ENCODE measurements at regions not wholly inside any gene's neighbourhood (a gene's known extent, or its start where the extent isn't known, plus 50 kb on each side); places are given as distances from the start of the nearest gene placed in this dataset.

DNA sequence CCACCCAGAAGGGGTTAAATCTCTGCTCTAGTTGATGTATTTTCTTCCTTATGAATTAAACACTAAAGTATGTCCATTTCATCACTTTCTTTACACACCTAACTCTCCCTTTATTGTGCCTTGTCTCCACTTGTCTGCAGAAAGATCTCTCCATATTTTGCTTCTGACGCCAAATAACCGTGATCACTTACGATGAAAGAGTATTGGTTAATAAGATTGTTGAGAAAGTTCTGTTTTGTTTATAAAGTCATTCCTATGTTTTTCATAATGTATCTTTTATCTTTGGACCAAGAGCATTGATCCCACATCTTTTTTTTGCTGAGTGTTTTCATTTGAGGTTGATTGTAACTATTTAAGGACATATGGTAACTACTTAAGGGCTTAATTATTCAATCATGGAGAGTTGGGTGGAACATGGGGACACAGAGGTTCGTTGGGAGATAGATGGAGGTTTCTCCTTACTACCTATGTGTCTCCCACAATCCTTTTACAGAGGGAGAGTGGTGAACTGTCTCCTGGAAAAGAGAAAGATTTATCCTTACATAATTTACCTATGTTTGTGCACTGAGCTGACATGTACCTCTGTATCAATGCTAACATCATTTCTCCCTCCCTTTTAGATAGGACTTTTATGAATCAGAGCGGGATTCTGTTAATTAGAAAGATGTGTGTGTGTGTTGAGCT is 120.7 kb upstream of the SLC38A2 start:
- H3K79me2 ChIP-seq (ENCODE audit: control insufficient read depth, insufficient read depth, low read length, unreplicated experiment) = no peaks in the 10 kb centered on the region
- H3K27ac ChIP-seq (ENCODE audit: low read depth, low read length) = peak overlapping the region; percentile 91
- peak overlapping the region; percentile 12; the same call in 1 of the 2 replicates for H3K4me3 ChIP-seq (ENCODE audit: low read depth, low read length)
- 0 out of 2 replicates have a peak, but pooled peaks cover 2% of the 10 kb centered on the region for H3K36me3 ChIP-seq (ENCODE audit: insufficient read depth, low read length)
- H3K27me3 ChIP-seq (ENCODE audit: insufficient read depth, low read length) = no peaks in the 10 kb centered on the region
- no peak overlapping the region for H2AFZ ChIP-seq (ENCODE audit: low read length, unreplicated experiment)
- H3K4me1 ChIP-seq (ENCODE audit: control insufficient read depth, insufficient read depth, low read length, unreplicated experiment) = peaks cover 61% of the 10 kb centered on the region

DNA sequence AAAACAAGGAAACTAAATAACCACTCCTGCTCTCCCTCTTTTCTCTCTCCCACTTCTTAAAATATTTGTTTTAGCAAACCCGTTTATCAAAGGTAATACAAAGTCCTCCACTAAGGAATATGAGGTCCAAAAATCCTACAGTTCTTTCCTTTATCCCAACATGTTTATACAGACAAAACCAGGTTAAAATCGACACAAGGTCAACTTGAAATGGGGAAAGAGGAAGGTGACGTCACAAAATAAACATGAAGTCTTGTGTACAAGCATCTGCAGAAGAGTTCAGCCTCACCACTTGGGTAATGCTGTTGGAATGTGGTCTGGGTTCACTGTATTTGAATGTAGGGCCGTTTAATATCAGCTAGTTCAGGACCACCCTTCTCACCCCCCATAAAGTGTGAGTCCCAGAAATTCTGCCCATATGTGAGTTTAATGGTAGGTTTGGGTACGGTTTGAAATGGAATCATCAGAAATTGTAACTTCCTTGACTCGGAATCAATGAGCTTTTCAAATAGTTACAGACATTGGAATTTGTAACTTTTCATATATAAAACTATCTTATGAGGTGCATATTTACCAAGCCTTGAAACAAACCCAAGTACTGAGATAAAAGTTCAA is 120.0 kb upstream of the SLC38A2 start:
- H3K79me2 ChIP-seq (ENCODE audit: control insufficient read depth, insufficient read depth, low read length, unreplicated experiment) = no peaks in the 10 kb centered on the region
- peak overlapping the region; percentile 91 for H3K27ac ChIP-seq (ENCODE audit: low read depth, low read length)
- H3K4me1 ChIP-seq (ENCODE audit: control insufficient read depth, insufficient read depth, low read length, unreplicated experiment) = peaks cover 61% of the 10 kb centered on the region
- H3K27me3 ChIP-seq (ENCODE audit: insufficient read depth, low read length) = no peaks in the 10 kb centered on the region
- peak overlapping the region; percentile 17 for H2AFZ ChIP-seq (ENCODE audit: low read length, unreplicated experiment)
- H3K36me3 ChIP-seq (ENCODE audit: insufficient read depth, low read length) = no peaks in the 10 kb centered on the region
- peak overlapping the region; percentile 12; the same call in 1 of the 2 replicates for H3K4me3 ChIP-seq (ENCODE audit: low read depth, low read length)

DNA sequence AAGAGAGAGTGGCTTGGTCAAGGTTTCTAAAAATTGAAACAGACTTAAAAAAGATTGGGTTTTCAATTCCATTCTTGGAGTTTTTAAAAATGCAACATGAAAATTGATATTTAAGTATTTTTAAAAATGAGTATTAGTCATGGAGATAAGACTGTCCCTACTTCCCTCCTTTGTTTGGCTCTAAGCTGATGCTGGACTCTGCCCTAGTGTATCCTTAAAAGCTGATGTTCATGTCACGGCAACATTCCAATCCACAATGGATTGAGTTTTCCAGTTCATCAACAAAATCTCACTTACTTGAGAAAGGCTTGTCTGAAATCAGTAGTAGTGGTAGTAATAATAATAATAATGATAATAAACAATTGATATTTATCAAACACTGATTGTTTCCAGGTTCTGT is 119.0 kb upstream of the SLC38A2 start:
- Histone ChIP-seq H3K27ac (ENCODE audit: low read depth, low read length) (peak overlapping the region; percentile 91), H3K36me3 (ENCODE audit: insufficient read depth, low read length) (no peaks in the 10 kb centered on the region), H3K4me3 (ENCODE audit: low read depth, low read length) (no peak overlapping the region), H3K27me3 (ENCODE audit: insufficient read depth, low read length) (no peaks in the 10 kb centered on the region), H3K79me2 (ENCODE audit: control insufficient read depth, insufficient read depth, low read length, unreplicated experiment) (no peaks in the 10 kb centered on the region), H2AFZ (ENCODE audit: low read length, unreplicated experiment) (no peak overlapping the region), H3K4me1 (ENCODE audit: control insufficient read depth, insufficient read depth, low read length, unreplicated experiment) (peaks cover 61% of the 10 kb centered on the region)

DNA sequence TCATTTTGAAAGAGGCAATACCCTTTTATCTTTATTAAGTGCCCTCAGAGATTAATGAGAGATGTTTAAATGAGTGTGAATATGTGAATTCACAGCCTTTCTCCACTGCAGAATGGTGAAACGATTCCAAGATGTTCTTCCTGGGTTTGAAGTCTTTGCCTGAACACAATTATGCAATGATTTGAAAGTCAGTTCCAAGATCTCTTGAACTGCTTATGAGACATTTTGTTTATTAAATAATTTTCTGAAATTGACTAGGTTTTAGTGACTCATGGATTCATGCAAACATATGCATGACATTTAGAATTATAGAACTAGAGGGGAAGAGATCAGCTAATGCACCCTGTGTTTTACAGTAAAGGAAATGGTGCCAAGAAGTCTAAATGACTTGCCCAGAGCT is 118.1 kb upstream of the SLC38A2 start:
- Histone ChIP-seq H3K4me1 (ENCODE audit: control insufficient read depth, insufficient read depth, low read length, unreplicated experiment) (peaks cover 61% of the 10 kb centered on the region), H3K36me3 (ENCODE audit: insufficient read depth, low read length) (no peaks in the 10 kb centered on the region), H3K79me2 (ENCODE audit: control insufficient read depth, insufficient read depth, low read length, unreplicated experiment) (no peaks in the 10 kb centered on the region), H2AFZ (ENCODE audit: low read length, unreplicated experiment) (no peak overlapping the region), H3K4me3 (ENCODE audit: low read depth, low read length) (no peak overlapping the region), H3K27ac (ENCODE audit: low read depth, low read length) (peak overlapping the region; percentile 91), H3K27me3 (ENCODE audit: insufficient read depth, low read length) (no peaks in the 10 kb centered on the region)

DNA sequence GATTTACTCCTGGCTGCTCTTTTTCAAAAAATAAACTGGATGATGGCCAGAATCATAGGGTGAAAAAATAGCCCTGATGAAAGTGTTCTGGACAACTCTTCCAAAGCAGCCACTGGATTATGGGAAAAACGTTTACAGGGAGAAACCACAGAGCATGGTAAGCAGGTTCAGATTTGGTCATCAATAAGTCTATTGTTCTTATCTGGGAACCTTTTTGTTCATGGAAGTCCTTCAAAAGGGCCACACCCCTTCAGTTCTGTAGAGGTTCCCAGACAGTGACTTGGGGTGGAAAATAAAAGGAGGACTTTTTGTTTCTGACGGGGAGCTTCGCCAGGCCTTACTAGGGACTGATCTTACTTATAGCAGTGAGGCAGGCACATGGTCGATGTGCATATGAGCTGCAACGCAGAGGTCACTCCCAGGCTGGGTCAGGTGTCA is 117.4 kb upstream of the SLC38A2 start:
- no peak overlapping the region for H3K4me3 ChIP-seq (ENCODE audit: low read depth, low read length)
- peaks cover 57% of the 10 kb centered on the region for H3K4me1 ChIP-seq (ENCODE audit: control insufficient read depth, insufficient read depth, low read length, unreplicated experiment)
- peak overlapping the region; percentile 91 for H3K27ac ChIP-seq (ENCODE audit: low read depth, low read length)
- no peaks in the 10 kb centered on the region for H3K79me2 ChIP-seq (ENCODE audit: control insufficient read depth, insufficient read depth, low read length, unreplicated experiment)
- H3K27me3 ChIP-seq (ENCODE audit: insufficient read depth, low read length) = no peaks in the 10 kb centered on the region
- H3K36me3 ChIP-seq (ENCODE audit: insufficient read depth, low read length) = no peaks in the 10 kb centered on the region
- no peak overlapping the region for H2AFZ ChIP-seq (ENCODE audit: low read length, unreplicated experiment)

DNA sequence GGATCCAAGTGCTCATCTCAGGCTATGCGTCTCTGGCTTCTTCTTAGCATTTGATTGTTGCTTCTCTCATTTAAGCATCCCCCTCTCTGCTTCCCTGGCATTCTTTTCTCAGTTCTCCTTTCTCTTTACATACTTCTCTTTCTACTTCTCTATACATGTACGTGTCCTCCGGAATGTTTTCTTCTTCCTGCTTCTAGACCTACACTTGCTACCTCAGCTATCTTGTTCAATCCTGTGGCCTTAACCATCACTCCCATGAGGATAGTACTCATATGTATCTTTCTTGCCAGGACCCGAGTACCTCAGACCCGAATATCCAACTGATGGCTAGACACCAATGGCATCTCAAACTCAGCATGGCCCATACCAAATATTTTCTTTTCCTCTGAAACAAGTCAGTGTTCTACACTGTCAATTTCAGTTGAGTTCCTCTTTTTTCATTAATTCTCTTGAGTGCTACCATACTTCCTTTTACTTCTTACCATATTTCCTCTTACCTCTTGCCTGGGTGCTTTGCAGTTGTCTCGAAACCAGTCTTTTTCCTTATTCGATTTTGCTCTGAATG is 115.1 kb upstream of the SLC38A2 start:
- no peak overlapping the region for H3K27ac ChIP-seq (ENCODE audit: low read depth, low read length)

DNA sequence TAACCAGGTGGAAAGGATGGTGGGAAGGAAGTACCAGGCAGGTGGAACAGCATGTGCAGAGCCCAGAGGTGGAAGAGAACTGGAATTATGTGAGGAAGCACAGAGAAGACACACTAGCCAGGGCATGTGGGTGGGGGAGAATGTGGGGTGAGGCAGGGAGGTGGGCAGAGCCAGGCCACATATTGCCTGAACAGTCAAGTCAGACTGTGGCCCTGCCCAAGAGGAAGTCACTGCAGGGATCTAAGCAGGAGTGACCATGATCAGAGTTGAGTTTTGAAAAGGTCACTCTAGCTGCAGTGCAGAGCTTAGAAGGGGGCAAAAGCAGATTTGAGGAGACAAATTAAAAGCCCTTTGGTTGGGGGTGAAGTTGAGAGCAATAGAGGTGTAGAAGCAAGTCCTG is 114.0 kb upstream of the SLC38A2 start:
- H3K27me3 ChIP-seq (ENCODE audit: insufficient read depth, low read length) = no peaks in the 10 kb centered on the region
- H3K27ac ChIP-seq (ENCODE audit: low read depth, low read length) = no peak overlapping the region
- H3K4me1 ChIP-seq (ENCODE audit: control insufficient read depth, insufficient read depth, low read length, unreplicated experiment) = peaks cover 45% of the 10 kb centered on the region
- H2AFZ ChIP-seq (ENCODE audit: low read length, unreplicated experiment) = no peak overlapping the region
- no peaks in the 10 kb centered on the region for H3K36me3 ChIP-seq (ENCODE audit: insufficient read depth, low read length)
- H3K4me3 ChIP-seq (ENCODE audit: low read depth, low read length) = no peak overlapping the region
- no peaks in the 10 kb centered on the region for H3K79me2 ChIP-seq (ENCODE audit: control insufficient read depth, insufficient read depth, low read length, unreplicated experiment)

More for the DNA sequence above, 115.1 kb upstream of the SLC38A2 start:
- no peaks in the 10 kb centered on the region for H3K36me3 ChIP-seq (ENCODE audit: insufficient read depth, low read length)
- H3K4me3 ChIP-seq (ENCODE audit: low read depth, low read length) = no peak overlapping the region
- H3K27me3 ChIP-seq (ENCODE audit: insufficient read depth, low read length) = no peaks in the 10 kb centered on the region
- H2AFZ ChIP-seq (ENCODE audit: low read length, unreplicated experiment) = no peak overlapping the region
- no peaks in the 10 kb centered on the region for H3K79me2 ChIP-seq (ENCODE audit: control insufficient read depth, insufficient read depth, low read length, unreplicated experiment)
- H3K4me1 ChIP-seq (ENCODE audit: control insufficient read depth, insufficient read depth, low read length, unreplicated experiment) = peaks cover 50% of the 10 kb centered on the region

DNA sequence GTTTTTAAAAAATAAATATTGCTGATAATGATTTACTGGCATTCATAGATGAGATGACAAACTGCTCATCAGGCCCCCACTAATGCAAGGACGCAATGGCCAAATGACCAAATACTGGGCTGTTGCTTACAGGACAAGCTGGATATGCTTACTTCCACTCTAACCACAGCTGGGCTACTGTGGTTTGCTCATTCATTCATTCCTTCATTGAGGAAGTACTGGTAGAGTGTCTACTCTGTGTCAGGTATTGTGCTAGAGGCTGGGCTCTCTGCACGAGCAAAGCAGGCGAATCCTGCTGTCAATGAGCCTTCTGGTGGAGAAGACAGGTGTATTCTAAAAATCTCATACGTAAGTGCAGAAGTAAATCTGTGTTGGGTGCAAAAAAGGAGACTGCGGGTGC is 113.3 kb upstream of the SLC38A2 start:
- H3K27ac ChIP-seq (ENCODE audit: low read depth, low read length) = no peak overlapping the region
- H3K79me2 ChIP-seq (ENCODE audit: control insufficient read depth, insufficient read depth, low read length, unreplicated experiment) = no peaks in the 10 kb centered on the region
- H3K27me3 ChIP-seq (ENCODE audit: insufficient read depth, low read length) = no peaks in the 10 kb centered on the region
- no peak overlapping the region for H3K4me3 ChIP-seq (ENCODE audit: low read depth, low read length)
- no peak overlapping the region for H2AFZ ChIP-seq (ENCODE audit: low read length, unreplicated experiment)
- no peaks in the 10 kb centered on the region for H3K36me3 ChIP-seq (ENCODE audit: insufficient read depth, low read length)
- peaks cover 40% of the 10 kb centered on the region for H3K4me1 ChIP-seq (ENCODE audit: control insufficient read depth, insufficient read depth, low read length, unreplicated experiment)

DNA sequence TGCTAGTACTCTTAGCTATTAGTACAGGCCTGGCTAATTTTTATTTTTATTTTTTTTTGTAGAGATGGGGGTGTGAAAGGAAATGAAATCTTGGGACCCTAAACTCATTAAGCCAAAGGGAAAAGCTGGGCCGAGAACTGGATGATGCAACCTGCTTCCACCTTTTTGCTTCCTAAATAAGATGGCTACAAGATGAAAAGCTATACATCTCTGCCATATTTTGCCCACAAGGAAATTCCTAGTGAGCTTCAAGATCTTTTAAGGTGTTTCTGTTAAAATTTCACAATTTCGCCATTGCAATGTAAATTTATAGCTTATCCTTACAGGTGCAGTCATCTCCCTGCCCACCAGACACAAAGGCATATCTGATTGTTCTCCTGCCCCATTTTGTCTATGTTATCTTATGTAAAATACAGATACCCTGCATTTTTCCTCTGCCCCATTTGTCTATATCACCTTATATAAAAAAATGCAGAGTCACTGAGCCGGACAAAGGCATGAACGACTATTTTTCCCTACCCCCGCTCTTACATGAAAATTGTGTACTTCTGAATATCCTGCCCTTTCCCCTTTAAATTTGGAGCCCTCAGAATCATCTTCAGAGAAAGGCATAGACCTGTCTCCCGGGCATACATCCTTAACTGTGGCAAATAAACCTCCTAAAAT is 112.0 kb upstream of the SLC38A2 start:
- Histone ChIP-seq H3K27ac (ENCODE audit: low read depth, low read length) (no peak overlapping the region; the same call in 1 of the 2 replicates), H3K79me2 (ENCODE audit: control insufficient read depth, insufficient read depth, low read length, unreplicated experiment) (no peaks in the 10 kb centered on the region), H3K27me3 (ENCODE audit: insufficient read depth, low read length) (no peaks in the 10 kb centered on the region)

DNA sequence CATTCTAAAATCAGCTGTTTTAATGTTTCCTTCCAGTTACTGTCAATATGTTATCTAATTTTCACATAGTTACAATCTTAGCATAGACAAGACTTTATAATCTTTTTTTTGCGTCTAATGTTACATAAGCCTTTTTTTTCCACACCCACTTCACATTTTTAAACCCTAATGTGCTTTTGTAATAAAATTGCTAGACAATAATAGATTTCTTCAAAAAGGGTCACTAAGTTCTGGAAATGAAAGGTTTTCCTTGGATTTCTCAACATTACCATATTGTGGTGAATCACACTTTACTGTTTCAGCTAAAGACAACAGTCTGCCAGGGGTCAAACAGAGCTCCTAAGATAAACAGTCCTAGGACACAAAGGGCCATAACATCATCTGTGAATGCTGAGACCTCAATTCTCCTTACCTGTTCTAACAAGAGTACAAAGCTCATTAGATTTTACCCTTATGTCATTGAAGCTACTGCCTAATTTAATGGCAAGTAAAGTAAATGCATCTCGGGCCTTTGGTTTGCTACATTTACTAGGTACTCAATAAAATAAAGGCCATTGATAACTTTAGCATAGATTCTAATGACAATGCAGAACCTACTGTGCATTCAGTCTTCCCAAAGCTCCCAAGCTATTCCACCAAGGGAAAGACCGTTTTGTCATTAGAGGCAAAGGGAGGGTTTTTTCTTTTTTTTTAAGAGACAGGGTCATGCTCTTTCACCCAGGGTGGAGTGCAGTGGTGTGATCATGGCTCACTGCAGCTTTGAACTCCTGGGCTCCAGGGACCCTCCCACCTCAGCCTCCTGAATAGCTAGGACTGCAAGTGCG is 111.2 kb upstream of the SLC38A2 start:
- peak overlapping the region; percentile 71 for H3K27ac ChIP-seq (ENCODE audit: low read depth, low read length)
- peaks cover 31% of the 10 kb centered on the region for H3K4me1 ChIP-seq (ENCODE audit: control insufficient read depth, insufficient read depth, low read length, unreplicated experiment)
- no peak overlapping the region for H2AFZ ChIP-seq (ENCODE audit: low read length, unreplicated experiment)
- H3K79me2 ChIP-seq (ENCODE audit: control insufficient read depth, insufficient read depth, low read length, unreplicated experiment) = no peaks in the 10 kb centered on the region
- no peaks in the 10 kb centered on the region for H3K27me3 ChIP-seq (ENCODE audit: insufficient read depth, low read length)
- no peaks in the 10 kb centered on the region for H3K36me3 ChIP-seq (ENCODE audit: insufficient read depth, low read length)
- H3K4me3 ChIP-seq (ENCODE audit: low read depth, low read length) = no peak overlapping the region

More for the DNA sequence above, 112.0 kb upstream of the SLC38A2 start:
- no peaks in the 10 kb centered on the region for H3K36me3 ChIP-seq (ENCODE audit: insufficient read depth, low read length)
- H3K4me3 ChIP-seq (ENCODE audit: low read depth, low read length) = no peak overlapping the region
- peaks cover 35% of the 10 kb centered on the region for H3K4me1 ChIP-seq (ENCODE audit: control insufficient read depth, insufficient read depth, low read length, unreplicated experiment)
- H2AFZ ChIP-seq (ENCODE audit: low read length, unreplicated experiment) = no peak overlapping the region

All from ACC112 (cell line).